Effector CD8-positive, alpha-beta T cell (primary cell): ENCODE measurements at regions not wholly inside any gene's neighbourhood (a gene's known extent, or its start where the extent isn't known, plus 50 kb on each side); places are given as distances from the start of the nearest gene placed in this dataset.
"Not testable (repeated sequence)": the region's sequence is repeated elsewhere in the genome, so short reads cannot be mapped to it uniquely, and the experiment has no call there.

Experiments used
- DNase-seq: peaks from one replicate; lab custom pipeline; 2025; lab: John Stamatoyannopoulos, UW

DNA sequence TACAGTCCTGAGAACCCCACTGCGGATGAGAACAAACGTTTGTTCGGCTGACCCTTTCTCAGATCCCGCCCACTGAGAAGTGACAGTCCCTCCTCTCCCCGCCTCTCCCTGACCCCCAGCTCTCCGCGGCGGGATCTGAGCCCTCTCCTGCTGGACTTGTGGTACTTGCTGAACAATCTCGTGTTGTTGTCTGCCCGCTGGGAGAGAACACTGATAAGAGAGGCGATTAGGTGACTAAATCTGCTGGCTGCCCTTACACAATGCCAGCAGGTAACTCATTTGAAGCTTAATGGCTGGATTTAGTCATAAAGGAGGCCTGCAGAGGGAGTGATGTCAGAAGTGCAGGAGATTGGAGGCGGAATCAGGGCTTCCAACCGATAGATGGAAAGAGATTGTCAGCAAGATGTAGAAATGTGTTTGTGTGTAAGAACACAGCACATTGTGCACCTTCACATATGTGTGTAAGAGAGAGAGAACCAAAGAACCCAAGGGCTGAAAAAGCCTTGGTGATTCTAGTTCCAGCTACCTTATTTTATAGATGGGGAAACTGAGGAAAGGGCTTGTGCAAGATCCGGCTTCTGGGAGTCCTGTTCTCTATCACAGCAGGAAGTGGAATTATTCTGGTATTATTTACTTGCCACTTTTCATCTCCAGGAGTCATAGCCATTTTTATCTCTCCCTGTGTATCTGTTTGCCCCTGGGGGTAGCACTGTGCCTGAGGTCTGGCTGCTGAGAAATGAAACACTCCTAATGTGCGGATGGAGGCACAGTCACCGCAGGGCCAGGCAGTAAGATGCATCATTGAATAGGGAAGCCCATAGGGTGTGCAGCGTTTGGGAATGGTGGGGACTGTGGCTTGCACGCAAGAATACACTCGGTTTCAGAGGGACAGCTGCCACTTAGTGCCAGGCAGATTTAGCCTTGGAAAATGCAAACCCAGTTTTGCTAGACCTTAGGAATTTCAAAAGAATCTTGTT, 203.7 kb upstream of the MSX2 start:
- DNase-seq, result no peak

DNA sequence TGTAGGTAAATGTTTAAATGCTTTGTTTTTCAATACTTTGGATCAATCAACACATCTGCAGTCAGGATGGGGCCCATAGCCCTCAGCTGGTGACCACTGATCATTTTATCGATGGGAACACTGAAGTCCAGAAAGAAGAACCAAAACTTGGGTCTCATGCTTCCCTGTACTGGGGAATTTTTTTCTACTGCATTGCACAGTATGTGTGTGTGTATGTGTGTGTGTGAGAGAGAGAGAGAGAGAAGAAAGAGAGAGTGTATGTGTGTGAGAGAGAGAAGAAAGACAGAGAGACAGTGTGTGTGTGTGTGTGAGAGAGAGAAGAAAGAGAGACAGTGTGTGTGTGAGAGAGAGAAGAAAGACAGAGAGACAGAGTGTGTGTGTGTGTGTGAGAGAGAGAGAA, 202.9 kb upstream of the MSX2 start:
- DNase-seq, result no peak

DNA sequence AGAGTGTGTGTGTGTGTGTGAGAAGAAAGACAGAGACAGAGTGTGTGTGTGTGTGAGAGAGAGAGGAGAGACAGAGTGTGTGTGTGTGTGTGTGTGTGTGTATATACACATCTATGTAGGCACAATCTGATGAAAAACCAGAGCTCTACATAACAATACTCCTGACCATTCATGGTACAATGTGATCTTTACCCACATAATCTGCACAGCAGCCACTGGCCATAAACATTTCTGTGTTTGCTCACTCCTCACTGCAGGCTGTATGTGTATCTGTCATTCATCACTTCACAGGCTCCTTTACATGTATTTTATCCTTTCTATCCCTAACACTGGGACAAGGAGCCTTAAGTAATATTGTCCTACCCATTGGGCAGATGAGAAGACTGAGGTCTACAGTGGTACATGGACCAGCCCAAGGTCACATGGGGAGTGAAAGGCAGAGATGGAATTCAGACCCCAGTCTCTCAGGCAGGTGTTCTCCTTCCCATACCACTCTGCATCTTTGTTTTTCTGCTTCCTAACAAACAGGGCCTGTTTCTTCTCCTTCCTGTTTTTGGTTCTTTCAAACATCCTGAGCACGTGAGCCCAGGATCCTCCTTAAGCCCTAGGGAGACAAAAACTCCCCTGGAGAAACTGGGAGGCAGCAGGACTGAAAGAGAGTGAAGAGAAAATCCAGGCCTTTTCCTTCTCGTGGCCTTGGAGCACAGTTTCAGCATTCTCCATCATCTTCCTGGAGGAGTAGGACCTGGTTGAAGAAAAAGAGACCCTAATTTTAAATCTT, 201.7 kb upstream of the MSX2 start:
- DNase-seq, result no peak

DNA sequence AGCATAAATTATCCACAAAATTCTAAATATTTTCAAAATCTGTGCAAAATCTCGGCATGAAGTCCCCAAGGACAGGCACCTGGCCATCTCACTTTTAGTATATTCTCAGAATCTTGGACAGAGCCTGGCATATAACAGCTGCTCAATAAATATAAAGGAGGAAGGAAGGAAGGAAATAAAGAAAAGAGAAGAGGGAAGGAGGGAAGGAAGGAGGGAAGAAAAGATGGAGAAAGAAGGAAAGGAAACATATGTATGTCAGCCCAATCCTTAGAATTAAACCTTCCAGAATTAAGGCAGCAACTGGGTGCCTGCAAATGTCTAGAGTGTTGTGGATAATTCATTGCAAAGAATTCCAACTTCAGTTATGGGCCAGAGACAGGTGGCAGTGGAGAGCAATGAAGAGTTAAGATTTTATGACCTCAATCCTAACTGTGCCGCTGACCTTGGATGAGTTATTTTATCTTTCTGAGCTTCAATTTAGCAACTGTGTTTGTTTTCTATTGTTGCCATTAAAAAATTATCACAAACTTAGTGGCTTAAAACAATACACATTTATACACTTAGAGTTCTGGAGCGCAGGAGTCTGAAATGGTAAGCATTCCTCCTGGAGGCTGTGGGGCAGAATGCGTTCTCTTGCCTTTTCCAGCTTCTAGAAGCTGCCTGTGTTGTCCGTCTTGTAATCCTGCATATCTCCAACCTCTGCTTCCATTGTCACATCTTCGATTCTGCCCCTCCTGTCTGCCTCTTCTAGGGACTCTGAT, 200.9 kb upstream of the MSX2 start:
- DNase-seq, result no peak

DNA sequence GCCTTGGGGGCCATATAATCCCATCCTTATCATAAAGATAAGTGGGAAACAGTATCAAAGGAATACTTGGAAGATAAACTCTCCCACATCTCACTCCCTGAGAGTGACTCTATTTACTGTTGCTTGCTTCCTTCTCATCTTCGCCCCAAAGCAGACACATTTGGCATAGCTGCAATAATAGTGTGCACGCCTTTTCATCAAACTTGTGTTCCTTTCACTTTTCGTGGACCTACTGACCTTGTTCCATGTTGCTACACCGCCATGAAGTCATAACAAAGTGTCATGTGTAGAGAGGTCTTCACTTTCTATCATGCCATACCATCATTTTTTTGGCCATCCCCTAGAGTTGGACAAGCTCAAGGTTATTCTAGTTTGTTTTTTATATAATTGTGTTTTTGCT, 200.0 kb upstream of the MSX2 start:
- no peak for DNase-seq

DNA sequence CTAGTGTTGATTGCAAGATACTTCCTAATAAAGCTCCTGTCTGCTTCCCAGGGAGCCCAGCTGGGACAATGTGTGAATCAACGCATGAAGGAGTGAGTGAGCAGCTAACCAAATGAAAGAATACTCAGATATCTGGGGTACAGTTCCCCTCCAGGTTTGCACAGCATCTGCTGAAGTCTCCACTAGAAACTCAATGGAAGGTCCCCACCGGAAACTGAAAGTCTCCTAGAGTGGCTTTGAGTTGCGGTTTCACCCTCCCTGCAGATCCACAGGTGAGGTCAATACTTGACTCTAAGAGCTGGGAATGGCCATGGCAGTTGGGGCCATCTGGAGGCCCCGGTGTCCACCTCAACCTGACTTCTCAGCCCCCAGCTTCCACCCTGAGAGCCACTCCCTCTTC, 198.2 kb upstream of the MSX2 start:
- DNase-seq, result no peak

DNA sequence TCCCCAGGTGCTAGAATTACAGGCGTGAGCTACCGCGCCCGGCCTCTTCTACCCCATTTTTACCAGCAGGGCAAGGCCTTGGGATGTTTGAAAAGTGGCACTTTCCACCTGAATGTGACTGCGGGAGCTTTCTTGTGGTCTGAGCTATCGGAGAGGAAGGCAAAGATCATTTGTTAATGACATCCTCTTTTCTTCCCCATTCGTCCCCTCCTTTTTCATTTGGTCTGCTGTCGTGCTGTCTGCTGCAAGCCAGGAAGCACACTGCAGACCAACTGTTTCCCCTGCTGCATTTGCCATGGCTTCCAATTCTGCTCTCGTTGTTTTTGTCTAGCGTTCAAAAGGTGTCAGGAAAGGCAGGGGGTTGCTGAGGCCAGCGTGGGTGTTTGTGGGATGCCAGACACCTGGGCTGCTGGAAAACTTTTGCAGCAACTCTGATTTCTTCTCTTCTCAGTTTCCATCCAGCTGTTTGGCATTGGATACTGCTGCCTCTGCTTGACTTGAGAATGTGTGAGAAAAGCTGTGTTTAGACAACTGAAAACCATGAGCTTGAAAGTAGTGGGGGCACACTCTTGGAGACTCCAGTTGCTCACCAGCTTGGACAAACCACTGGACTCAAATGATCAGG, 196.4 kb upstream of the MSX2 start:
- no peak for DNase-seq

DNA sequence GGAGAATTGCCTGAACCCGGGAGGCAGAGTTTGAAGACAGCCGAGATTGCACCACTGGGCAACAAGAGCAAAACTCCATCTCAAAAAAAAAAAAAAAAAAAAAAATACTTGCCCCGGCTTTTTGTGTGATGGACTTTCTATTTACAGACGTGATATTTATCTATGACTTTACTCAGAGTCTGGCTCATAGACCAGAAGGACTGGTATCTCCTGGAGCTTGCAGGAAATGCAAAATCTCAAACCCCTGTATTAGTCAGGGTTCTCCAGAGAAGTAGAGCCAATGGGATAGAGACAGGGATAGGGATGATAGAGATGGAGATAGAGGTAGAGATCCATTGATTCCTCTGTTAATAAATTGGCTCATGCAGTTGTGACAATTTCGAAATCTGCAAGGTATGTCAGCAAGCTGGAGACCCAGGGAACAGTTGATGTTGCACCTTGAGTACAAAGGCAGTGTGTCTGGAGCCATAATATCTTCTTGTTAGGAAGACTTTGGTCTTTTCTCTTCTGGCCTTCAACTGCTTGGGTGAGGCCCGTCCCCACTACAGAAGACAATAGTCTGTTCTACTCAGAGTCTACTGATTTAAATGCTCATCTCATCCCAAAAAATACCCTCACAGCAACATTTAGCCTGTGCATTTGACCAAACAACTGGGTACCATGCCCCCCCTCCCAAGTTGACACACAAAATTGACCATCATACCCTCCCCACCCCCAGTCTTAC, 195.4 kb upstream of the MSX2 start:
- DNase-seq, result no peak

DNA sequence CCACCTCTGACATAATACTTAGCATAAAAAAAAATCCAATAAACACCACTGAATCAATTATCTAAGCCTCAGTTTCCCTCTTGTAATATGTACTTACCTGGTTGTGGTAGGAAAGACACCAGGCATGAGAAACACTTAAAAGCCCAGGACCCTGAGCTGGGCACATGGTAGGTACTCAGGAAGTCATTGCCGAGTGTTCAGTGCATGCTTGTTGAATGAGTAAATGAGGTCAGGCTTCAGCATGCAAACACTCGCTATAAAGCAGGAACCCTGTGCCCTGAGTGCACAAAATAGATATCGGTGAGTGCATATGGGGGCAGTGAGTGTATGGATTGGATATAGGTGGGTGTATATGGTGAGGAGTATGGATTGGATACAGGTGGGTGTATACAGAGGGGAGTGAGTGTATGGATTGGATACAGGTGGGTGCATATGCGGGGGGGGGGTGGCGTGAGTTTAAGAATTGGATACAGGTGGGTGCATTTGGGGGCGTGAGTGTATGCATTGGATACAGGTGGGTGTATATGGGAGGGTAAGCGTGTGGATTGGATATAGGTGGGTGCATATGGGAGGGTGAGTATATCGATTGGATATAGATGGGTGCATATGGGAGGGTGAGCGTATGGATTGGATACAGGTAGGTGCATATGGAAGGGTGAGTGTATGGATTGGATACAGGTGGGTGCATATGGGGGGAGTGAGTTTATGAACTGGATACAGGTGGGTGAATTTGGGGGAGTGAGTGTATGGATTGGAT, 194.3 kb upstream of the MSX2 start:
- no peak for DNase-seq

DNA sequence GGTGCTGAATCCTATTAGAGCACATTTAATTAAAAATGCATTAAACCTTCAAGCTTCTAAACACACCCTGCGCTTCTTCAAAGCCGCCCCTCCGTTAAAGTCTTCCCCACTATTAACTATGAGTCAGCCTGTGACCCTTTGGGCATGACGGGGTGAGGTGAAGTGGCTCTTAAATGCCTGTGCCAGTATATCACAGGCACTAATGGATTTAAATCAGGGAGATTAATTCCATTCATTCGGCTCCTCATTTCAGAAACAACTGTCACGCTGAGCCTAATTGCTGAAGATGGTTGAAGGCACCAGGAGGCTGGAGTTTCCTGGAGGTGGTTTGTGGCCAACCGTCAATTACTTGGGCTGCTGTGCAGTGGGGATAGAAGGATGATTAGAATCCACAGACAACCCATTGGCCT, 192.6 kb upstream of the MSX2 start:
- DNase-seq, result no peak

DNA sequence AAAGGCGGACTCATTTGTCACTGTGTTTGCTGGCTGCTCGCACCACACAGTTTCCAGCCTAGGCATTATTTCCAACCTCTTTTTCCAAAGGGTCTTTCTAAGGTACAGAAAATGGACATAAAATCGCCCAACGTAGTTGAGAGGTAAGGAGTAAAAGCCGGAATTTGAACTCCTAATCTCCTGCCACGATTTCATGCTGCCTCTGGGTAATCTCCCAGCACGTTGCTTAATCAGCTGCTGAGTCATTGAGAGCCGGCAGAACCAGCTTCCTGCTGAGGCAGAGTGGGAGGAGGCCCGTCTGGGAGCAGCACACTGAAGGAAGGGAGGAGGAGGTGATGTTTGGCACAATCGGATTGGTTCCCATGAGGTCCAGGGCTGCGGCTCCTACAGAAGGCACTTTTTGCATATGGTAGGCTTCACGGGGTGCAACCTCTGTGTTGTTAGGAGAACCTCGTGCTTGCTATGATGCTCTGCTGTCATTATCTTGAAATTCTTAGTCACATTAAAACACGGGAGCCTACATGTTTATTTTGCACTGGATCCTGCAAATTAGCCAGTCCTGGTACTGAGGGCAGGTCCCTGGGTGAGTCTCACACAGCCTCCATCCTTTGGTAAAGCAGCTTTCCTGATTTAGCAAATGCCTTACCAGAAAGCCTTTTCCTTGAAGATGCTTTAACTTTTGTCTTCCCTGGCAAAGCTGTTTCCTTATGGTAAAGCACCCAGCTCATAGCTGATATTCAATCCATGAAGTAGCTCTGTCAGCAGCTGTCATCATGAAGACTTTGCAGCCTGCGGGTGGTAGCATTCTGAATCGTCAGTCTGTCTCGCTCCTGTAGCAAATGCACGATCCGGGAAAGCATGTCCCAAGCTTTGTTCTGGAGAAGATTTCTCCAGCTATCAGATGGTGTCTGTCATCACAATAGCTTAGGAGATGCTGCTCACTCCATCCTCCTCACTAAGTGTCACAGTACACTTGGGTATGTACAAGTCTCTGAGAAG, 191.6 kb upstream of the MSX2 start:
- no peak for DNase-seq

DNA sequence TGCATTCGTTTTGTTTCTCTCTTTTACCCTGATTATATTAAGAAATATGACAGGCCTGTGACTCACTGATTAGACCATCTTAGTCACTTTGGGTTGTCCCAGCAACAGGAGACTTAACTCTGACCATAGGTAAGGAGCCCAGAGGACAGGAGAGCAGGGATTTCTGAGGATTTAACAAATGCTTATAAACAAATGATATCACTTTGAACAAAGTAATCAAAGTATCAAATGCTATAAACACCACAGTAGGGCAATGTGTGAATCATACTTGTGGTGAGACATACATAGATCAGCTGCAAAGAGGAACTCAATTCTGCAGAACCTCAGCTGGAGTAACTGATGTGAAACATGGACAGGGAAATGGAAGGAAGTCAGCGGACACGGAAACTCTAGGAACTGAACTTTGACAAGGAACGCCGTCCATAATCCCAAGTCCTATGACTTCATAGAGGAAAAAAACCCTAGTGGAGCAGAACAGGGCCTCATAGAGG, 190.6 kb upstream of the MSX2 start:
- no peak for DNase-seq

DNA sequence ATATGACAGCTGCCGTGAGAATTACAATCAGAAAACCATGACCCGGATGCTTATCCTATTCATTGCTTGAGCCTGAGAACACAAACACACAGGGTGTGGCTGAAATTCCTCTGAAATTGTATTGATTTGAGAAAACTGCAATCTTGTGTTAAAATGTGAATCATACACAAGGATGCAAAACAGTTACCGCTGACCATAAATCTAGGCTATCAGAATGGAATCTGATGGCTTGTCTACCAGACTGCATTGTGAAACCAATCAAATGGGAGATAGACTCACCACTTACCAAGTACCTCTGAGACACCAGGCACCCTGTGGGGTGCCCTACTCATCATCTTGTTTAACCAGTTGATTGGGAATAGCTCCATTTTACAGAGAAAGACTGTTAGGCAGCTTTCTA, 188.7 kb upstream of the MSX2 start:
- DNase-seq, result no peak

DNA sequence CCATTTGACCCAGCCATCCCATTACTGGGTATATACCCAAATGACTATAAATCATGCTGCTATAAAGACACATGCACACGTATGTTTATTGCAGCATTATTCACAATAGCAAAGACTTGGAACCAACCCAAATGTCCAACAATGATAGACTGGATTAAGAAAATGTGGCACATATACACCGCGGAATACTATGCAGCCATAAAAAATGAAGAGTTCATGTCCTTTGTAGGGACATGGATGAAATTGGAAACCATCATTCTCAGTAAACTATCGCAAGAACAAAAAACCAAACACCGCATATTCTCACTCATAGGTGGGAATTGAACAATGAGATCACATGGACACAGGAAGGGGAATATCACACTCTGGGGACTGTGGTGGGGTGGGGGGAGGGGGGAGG, 184.6 kb upstream of the MSX2 start:
- DNase-seq, result not testable (repeated sequence)

DNA sequence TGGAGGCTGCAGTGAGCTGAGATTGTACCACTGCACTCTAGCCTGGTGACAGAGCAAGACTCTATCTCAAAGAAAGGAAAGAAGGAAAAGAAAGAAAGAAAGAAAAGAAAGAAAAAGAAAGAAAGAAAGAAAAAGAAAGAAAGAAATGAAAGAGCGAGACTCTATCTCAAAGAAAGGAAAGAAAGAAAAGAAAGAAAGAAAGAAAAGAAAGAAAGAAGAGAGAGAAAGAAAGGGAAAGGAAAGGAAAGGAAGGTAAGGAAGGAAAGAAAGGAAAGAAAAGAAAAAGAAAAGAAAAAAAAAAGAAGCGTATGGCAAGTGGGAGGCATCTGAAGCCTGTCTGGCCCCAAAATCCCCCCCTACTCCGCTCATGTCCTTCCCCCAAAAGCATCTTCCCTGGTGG, 182.3 kb upstream of the MSX2 start:
- DNase-seq, result no peak

DNA sequence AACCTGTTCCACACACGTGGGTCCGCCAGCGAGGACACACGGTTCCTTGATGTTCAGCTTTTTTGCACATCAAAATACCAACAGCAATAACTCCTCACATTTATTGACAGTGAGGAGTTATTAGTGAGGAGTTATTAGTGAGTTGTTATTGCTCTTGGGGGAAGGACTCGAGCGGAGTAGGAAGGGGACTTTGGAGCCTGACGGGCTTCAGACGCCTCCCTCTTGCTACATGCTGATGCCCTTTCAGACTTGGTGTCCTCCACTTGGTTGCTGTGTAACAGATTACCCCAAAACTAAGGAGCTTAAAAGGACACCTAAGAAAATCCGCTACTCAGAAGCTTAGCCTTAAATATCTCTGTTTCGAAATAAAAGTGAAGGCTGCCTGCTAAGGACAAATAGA, 181.9 kb upstream of the MSX2 start:
- DNase-seq, result no peak

DNA sequence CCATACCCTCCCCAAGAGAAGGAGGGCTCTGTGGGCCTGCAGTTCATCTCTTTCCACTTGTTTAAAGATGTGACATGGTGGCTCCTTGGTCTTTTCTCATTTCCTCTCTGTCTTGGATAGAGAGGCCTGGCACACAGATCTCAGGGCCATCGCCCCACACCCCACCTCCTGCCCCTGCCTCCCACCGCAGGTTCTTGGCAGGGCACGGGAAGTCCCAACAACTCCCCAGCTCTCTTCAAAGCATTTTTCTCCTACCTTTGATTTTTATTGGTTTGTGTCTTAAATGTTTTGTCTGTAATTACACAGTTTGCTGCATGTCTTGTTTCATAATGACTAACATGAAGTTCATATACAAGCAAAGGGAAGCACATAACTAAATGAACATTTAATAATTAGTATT, 178.5 kb upstream of the MSX2 start:
- no peak for DNase-seq

DNA sequence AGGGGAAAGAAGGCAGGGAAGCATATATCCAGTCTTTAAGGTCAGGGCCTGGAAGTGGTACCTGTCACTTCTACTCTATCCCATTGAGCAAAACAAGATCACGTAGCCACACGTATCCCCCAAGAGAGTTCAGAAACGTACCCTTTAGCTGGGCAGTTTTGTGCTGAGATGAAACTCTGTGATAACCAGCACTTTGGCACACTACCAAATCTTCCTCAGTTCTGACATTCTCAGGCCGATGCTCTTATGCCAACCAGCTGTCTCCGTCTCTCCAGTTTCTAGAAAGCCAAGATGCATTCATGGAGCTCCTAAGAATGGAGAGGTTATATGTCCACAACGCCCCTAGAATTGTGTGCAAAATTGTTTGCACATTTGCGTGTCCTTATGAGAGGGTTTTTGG, 176.6 kb upstream of the MSX2 start:
- DNase-seq, result no peak

DNA sequence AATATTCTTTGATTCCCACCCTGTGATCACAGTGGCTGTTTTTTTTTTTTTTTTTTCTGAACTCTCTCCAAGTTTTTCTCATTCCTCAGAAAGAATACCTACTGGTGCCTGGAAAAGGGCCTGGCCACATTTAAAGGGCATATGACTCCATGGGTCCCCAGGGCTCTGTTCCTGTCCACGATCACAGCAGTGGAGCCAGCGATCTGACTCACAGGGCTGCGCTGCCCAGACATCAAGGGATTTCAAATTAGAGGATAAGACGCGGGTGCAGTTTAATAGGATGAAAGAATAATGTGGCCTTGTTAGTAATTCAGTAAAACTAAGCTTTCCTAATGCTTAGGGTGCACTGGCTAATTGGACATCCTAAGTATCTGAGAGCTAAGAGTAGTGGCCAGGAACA, 175.1 kb upstream of the MSX2 start:
- DNase-seq, result no peak
